WTC11 (cell line): ENCODE measurements at regions not wholly inside any gene's neighbourhood (a gene's known extent, or its start where the extent isn't known, plus 50 kb on each side); places are given as distances from the start of the nearest gene placed in this dataset.

Source experiments
- ATAC-seq: fragments of 200-7000 bp; cut with Tn5 transposase; 2 replicates; pipeline ENCODE4 v1.10.0; 2021; ENCODE audit warnings: mild to moderate bottlenecking, moderate library complexity
- CTCF ChIA-PET: fragments of 300-600 bp; sonication (Branson Sonifier 250); formaldehyde crosslinking; loops from one replicate; lab custom pipeline; 2021; ENCODE audit warnings: antibody characterized with exemption; lab: Charles Lee
- POLR2A ChIA-PET: fragments of 350-600 bp; sonication (Branson Sonifier 250); formaldehyde crosslinking; loops from one replicate; lab custom pipeline; 2021; ENCODE audit warnings: antibody characterized with exemption; lab: Charles Lee
- DNase-seq: peaks from one replicate; pipeline ENCODE4 v3.0.0; 2021; ENCODE audit warnings: low spot score
- H3K27ac Mint-ChIP-seq: 2 replicates; pipeline ENCODE4 v1.8.0; 2021; ENCODE audit warnings: mixed read lengths
- H3K27me3 Mint-ChIP-seq: 2 replicates; pipeline ENCODE4 v1.8.0; 2021; ENCODE audit warnings: low read depth, mild to moderate bottlenecking, moderate library complexity, mixed read lengths
- H3K36me3 Mint-ChIP-seq: 2 replicates; pipeline ENCODE4 v1.8.0; 2021; ENCODE audit warnings: mixed read lengths
- H3K4me1 Mint-ChIP-seq: 2 replicates; pipeline ENCODE4 v1.8.0; 2022; ENCODE audit warnings: mixed read lengths
- H3K4me3 Mint-ChIP-seq: 2 replicates; pipeline ENCODE4 v1.8.0; 2021; ENCODE audit warnings: mild to moderate bottlenecking, moderate library complexity, mixed read lengths
- H3K9me3 Mint-ChIP-seq: 2 replicates; pipeline ENCODE4 v1.8.0; 2021; ENCODE audit warnings: mixed read lengths
- ATF3 ChIP-seq: sonication (generic); formaldehyde crosslinking; conservative IDR thresholded peaks from 2 replicates; pipeline ENCODE4 v1.8.1; 2022; ENCODE audit warnings: mild to moderate bottlenecking, missing genetic modification reagents
- E2F5 ChIP-seq: sonication (generic); formaldehyde crosslinking; IDR thresholded peaks from 2 replicates; pipeline ENCODE4 v1.8.1; 2022; ENCODE audit warnings: mild to moderate bottlenecking, moderate library complexity, missing genetic modification reagents
- ELF4 ChIP-seq: sonication (generic); formaldehyde crosslinking; IDR thresholded peaks from 2 replicates; pipeline ENCODE4 v1.8.1; 2022; ENCODE audit warnings: low read depth, mild to moderate bottlenecking, moderate library complexity, missing genetic modification reagents
- ERG ChIP-seq: fragments of 250-450 bp; sonication (Bioruptor Pico); IDR thresholded peaks from 2 replicates; pipeline ENCODE4 v1.8.0; 2021; ENCODE audit warnings: mild to moderate bottlenecking
- ESRRA ChIP-seq: sonication (generic); formaldehyde crosslinking; IDR thresholded peaks from 2 replicates; pipeline ENCODE4 v1.8.1; 2022; ENCODE audit warnings: mild to moderate bottlenecking, missing genetic modification reagents, borderline replicate concordance
- FOXP1 ChIP-seq: sonication (generic); formaldehyde crosslinking; IDR thresholded peaks from 2 replicates; pipeline ENCODE4 v1.8.0; 2022; ENCODE audit warnings: missing genetic modification reagents, mild to moderate bottlenecking, moderate library complexity, borderline replicate concordance
- HMGXB4 ChIP-seq: sonication (generic); formaldehyde crosslinking; IDR thresholded peaks from 2 replicates; pipeline ENCODE4 v1.8.1; 2023; ENCODE audit warnings: mild to moderate bottlenecking, moderate library complexity, missing genetic modification reagents
- KAT7 ChIP-seq: sonication (generic); formaldehyde crosslinking; IDR thresholded peaks from 2 replicates; pipeline ENCODE4 v1.8.1; 2023; ENCODE audit warnings: missing genetic modification reagents, mild to moderate bottlenecking, borderline replicate concordance
- NFYB ChIP-seq: sonication (generic); formaldehyde crosslinking; conservative IDR thresholded peaks from 2 replicates; pipeline ENCODE4 v1.8.0; 2022; ENCODE audit warnings: low read depth, missing genetic modification reagents
- NR2C2 ChIP-seq: sonication (generic); formaldehyde crosslinking; IDR thresholded peaks from 2 replicates; pipeline ENCODE4 v1.8.0; 2022; ENCODE audit warnings: mild to moderate bottlenecking, missing genetic modification reagents
- PRDM15 ChIP-seq: sonication (generic); formaldehyde crosslinking; IDR thresholded peaks from 2 replicates; pipeline ENCODE4 v1.8.0; 2022; ENCODE audit warnings: missing genetic modification reagents
- RELA ChIP-seq: sonication (generic); formaldehyde crosslinking; IDR thresholded peaks from 2 replicates; pipeline ENCODE4 v1.8.1; 2022; ENCODE audit warnings: missing genetic modification reagents, mild to moderate bottlenecking, borderline replicate concordance
- RORB ChIP-seq: fragments of 250-450 bp; sonication (Bioruptor Pico); IDR thresholded peaks from 2 replicates; pipeline ENCODE4 v1.9.0; 2021; ENCODE audit warnings: mild to moderate bottlenecking
- SMAD4 ChIP-seq: sonication (generic); formaldehyde crosslinking; IDR thresholded peaks from 2 replicates; pipeline ENCODE4 v1.8.0; 2022; ENCODE audit warnings: mild to moderate bottlenecking, missing genetic modification reagents
- SP1 ChIP-seq: sonication (generic); formaldehyde crosslinking; conservative IDR thresholded peaks from 2 replicates; pipeline ENCODE4 v1.8.1; 2022; ENCODE audit warnings: missing genetic modification reagents
- USF2 ChIP-seq: sonication (generic); formaldehyde crosslinking; IDR thresholded peaks from 2 replicates; pipeline ENCODE4 v1.8.1; 2023; ENCODE audit warnings: mild to moderate bottlenecking, missing genetic modification reagents, moderate library complexity
- ZBTB43 ChIP-seq: sonication (generic); formaldehyde crosslinking; IDR thresholded peaks from 2 replicates; pipeline ENCODE4 v1.8.1; 2023; ENCODE audit warnings: mild to moderate bottlenecking, missing genetic modification reagents
- ZNF232 ChIP-seq: sonication (generic); formaldehyde crosslinking; IDR thresholded peaks from 2 replicates; pipeline ENCODE4 v1.8.0; 2022; ENCODE audit warnings: mild to moderate bottlenecking, missing genetic modification reagents
- ZNF281 ChIP-seq: sonication (generic); formaldehyde crosslinking; IDR thresholded peaks from 2 replicates; pipeline ENCODE4 v1.8.0; 2023; ENCODE audit warnings: mild to moderate bottlenecking, missing genetic modification reagents
- ZNF317 ChIP-seq: sonication (generic); formaldehyde crosslinking; IDR thresholded peaks from 2 replicates; pipeline ENCODE4 v1.8.1; 2023; ENCODE audit warnings: low read depth, mild to moderate bottlenecking, moderate library complexity, missing genetic modification reagents, borderline replicate concordance
- ZSCAN18 ChIP-seq: fragments of 250-450 bp; sonication (Bioruptor Pico); IDR thresholded peaks from 2 replicates; pipeline ENCODE4 v2.1.2; 2022; ENCODE audit warnings: mild to moderate bottlenecking, moderate library complexity

GRCh38 chr6:134866563-134866962, 83.3 kb downstream of the ALDH8A1 start:
- no peaks in the 10 kb centered on the region for H3K36me3 Mint-ChIP-seq
- no peak overlapping the region for H3K27ac Mint-ChIP-seq
- no peaks in the 10 kb centered on the region for H3K27me3 Mint-ChIP-seq
- DNase-seq = no peak
- H3K4me3 Mint-ChIP-seq = no peak overlapping the region
- no peak for ATAC-seq
- TF ChIP-seq RORB (CRISPR knock-in tag) (no peak), SMAD4 (CRISPR knock-in tag) (no peak), ATF3 (CRISPR knock-in tag) (no peak), HMGXB4 (no peak), RELA (CRISPR knock-in tag) (no peak), ERG (CRISPR knock-in tag) (no peak), PRDM15 (no peak), ZNF232 (CRISPR knock-in tag) (no peak), ZNF281 (no peak)
- TF ChIP-seq, all 79 proteins: peak for 0
- ChIA-PET CTCF (no interaction called here), POLR2A (no interaction called here)
- Mint-ChIP-seq H3K9me3 (no peaks in the 10 kb centered on the region), H3K4me1 (peaks cover 13% of the 10 kb centered on the region)

GRCh38 chr6:134864558-134864957, 85.3 kb downstream of the ALDH8A1 start:
- Mint-ChIP-seq H3K4me3 (no peak overlapping the region), H3K4me1 (no peaks in the 10 kb centered on the region), H3K27ac (no peak overlapping the region), H3K9me3 (no peaks in the 10 kb centered on the region), H3K27me3 (no peaks in the 10 kb centered on the region), H3K36me3 (no peaks in the 10 kb centered on the region)
- ATAC-seq = no peak
- DNase-seq = no peak
- CTCF ChIA-PET = interaction anchor here (3.7 kb wide), 1 partner anchor 18 kb away, joined by 9 read pairs; no protein-coding TSS in a partner anchor
- POLR2A ChIA-PET = no interaction called here
- TF ChIP-seq ZBTB43 (CRISPR knock-in tag) (no peak), USF2 (CRISPR knock-in tag) (no peak), ZNF232 (CRISPR knock-in tag) (no peak), NR2C2 (no peak), NFYB (CRISPR knock-in tag) (no peak), KAT7 (CRISPR knock-in tag) (no peak), SP1 (CRISPR knock-in tag) (no peak), E2F5 (CRISPR knock-in tag) (no peak), ZSCAN18 (CRISPR knock-in tag) (no peak), ZNF317 (no peak), ELF4 (CRISPR knock-in tag) (no peak), FOXP1 (CRISPR knock-in tag) (no peak), ESRRA (CRISPR knock-in tag) (no peak)
